ENCODE measurements at regions not wholly inside any gene's neighbourhood (a gene's known extent, or its start where the extent isn't known, plus 50 kb on each side); places are given as distances from the start of the nearest gene placed in this dataset.

DNA sequence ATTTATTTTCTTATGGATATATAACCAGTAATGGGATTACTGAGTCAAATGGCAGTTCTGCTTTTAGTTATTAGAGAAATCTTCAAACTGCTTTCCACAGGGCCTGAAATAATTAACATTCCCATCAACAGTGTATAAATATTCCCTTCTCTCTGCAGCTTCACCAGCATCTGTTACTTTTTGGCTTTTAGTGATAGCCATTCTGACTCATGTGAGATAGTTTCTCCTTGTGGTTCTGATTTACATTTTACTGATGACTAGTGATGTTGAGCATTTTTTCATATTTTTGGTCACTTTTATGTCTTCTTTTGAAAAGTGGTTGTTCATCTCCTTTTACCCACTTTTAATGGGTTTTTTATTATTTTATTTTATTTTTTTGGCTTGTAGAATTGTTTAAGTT lies 1290.3 kb upstream of the CDH9 start:
- Histone ChIP-seq H2BK12ac (ENCODE audit: insufficient read length, low read depth, low read length) (no peak overlapping the region), H3K4me2 (ENCODE audit: insufficient read depth, insufficient read length, low read length) (no peak overlapping the region), H3K79me1 (ENCODE audit: insufficient read depth, low read depth, low read length, poor library complexity, severe bottlenecking) (no peaks in the 10 kb centered on the region), H3K56ac (ENCODE audit: insufficient read length, low read depth, low read length) (no peak overlapping the region), H3K23me2 (ENCODE audit: insufficient read length, low read depth, low read length, poor library complexity, severe bottlenecking) (no peaks in the 10 kb centered on the region), H3T11ph (ENCODE audit: low read length) (no peak overlapping the region), H2AK5ac (ENCODE audit: insufficient read length, low read length) (no peak overlapping the region), H3K23ac (ENCODE audit: insufficient read length, low read depth, low read length) (no peak overlapping the region), H3K18ac (ENCODE audit: insufficient read length, low read depth, low read length) (no peak overlapping the region), H4K5ac (ENCODE audit: insufficient read length, low read depth, low read length) (no peak overlapping the region), H2BK15ac (ENCODE audit: low read depth, low read length) (no peak overlapping the region), H4K91ac (ENCODE audit: insufficient read length, low read depth, low read length) (no peak overlapping the region), H4K8ac (replicated peaks; ENCODE audit: insufficient read length, low read depth, low read length) (no peak overlapping the region), H2BK20ac (ENCODE audit: low read depth, low read length, poor library complexity, severe bottlenecking) (no peak overlapping the region), H2BK5ac (ENCODE audit: insufficient read length, low read length) (no peak overlapping the region), H3K9ac (ENCODE audit: extremely low read depth, insufficient read length, low read length) (no peak overlapping the region), H3K4me1 (ENCODE audit: insufficient read depth, low read length) (no peaks in the 10 kb centered on the region), H3K14ac (ENCODE audit: insufficient read depth, low read length) (no peak overlapping the region), H3K9me3 (ENCODE audit: control insufficient read depth, low read depth, low read length) (no peaks in the 10 kb centered on the region), H2AFZ (ENCODE audit: low read length) (no peak overlapping the region), H3K4ac (ENCODE audit: low read depth, low read length) (no peak overlapping the region), H4K20me1 (ENCODE audit: control insufficient read depth, insufficient read depth, insufficient read length) (no peaks in the 10 kb centered on the region), H3K27me3 (ENCODE audit: insufficient read depth, low read length) (no peaks in the 10 kb centered on the region), H3K79me2 (ENCODE audit: insufficient read depth, low read length) (no peaks in the 10 kb centered on the region), H2BK120ac (ENCODE audit: low read depth, low read length, poor library complexity, severe bottlenecking) (no peak overlapping the region), H3K27ac (ENCODE audit: insufficient read length, low read depth, low read length) (no peak overlapping the region)
- TF ChIP-seq, protein P1, sequence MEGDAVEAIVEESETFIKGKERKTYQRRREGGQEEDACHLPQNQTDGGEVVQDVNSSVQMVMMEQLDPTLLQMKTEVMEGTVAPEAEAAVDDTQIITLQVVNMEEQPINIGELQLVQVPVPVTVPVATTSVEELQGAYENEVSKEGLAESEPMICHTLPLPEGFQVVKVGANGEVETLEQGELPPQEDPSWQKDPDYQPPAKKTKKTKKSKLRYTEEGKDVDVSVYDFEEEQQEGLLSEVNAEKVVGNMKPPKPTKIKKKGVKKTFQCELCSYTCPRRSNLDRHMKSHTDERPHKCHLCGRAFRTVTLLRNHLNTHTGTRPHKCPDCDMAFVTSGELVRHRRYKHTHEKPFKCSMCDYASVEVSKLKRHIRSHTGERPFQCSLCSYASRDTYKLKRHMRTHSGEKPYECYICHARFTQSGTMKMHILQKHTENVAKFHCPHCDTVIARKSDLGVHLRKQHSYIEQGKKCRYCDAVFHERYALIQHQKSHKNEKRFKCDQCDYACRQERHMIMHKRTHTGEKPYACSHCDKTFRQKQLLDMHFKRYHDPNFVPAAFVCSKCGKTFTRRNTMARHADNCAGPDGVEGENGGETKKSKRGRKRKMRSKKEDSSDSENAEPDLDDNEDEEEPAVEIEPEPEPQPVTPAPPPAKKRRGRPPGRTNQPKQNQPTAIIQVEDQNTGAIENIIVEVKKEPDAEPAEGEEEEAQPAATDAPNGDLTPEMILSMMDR (conservative IDR thresholded peaks at IDR 0.05): no peak
- Mint-ChIP-seq H3K27ac (no peak overlapping the region), H3K4me1 (no peaks in the 10 kb centered on the region), H3K4me3 (no peak overlapping the region), H3K27me3 (ENCODE audit: low read depth) (no peaks in the 10 kb centered on the region), H3K36me3 (ENCODE audit: insufficient read depth in 1 of 3, low read depth in 3 of 3) (no peaks in the 10 kb centered on the region), H3K9me3 (peaks cover 0 to 4% of the 10 kb centered on the region in 2 experiments; a peak in 3 of 5 replicates)
- DNase-seq: no peak

All from H9 (cell line).